Activated T-cell treated with anti-CD3 and anti-CD28 coated beads, Interleukin-2, amount 50 U/mL, for 72 hours (primary cell): ENCODE measurements at regions not wholly inside any gene's neighbourhood (a gene's known extent, or its start where the extent isn't known, plus 50 kb on each side); places are given as distances from the start of the nearest gene placed in this dataset.

Experiments
- ATAC-seq, 2 donors: fragments of 150-1000 bp; cut with Tn5 transposase; replicated peaks in 1 of 2; 2 replicates each; pipeline ENCODE4 v1.10.0; 2021; ENCODE audit warnings: moderate library complexity in 2 of 2, mild to moderate bottlenecking in 1 of 2
- DNase-seq, 2 donors: peaks; one replicate each; pipeline ENCODE4 v3.0.0; 2021 to 2022; ENCODE audit warnings: mixed read lengths in 1 of 2
- H3K27ac Mint-ChIP-seq: one replicate; pipeline ENCODE4 v1.8.0; 2022; ENCODE audit warnings: mild to moderate bottlenecking, moderate library complexity, mixed read lengths
- H3K27me3 Mint-ChIP-seq: one replicate; pipeline ENCODE4 v1.8.0; 2022; ENCODE audit warnings: low read depth, mixed read lengths
- H3K36me3 Mint-ChIP-seq, 2 donors: one replicate each; pipeline ENCODE4 v1.8.0; 2022; ENCODE audit warnings: mixed read lengths in 2 of 2, mild to moderate bottlenecking in 1 of 2; ENCODE audit not compliant: insufficient read depth in 2 of 2
- H3K4me1 Mint-ChIP-seq: one replicate; pipeline ENCODE4 v1.8.0; 2022; ENCODE audit warnings: low read depth, mixed read lengths
- H3K4me3 Mint-ChIP-seq, 2 donors: one replicate each; pipeline ENCODE4 v1.8.0; 2022; ENCODE audit warnings: mild to moderate bottlenecking in 2 of 2, mixed read lengths in 2 of 2, moderate library complexity in 2 of 2
- H3K9me3 Mint-ChIP-seq, 2 donors: one replicate each; pipeline ENCODE4 v1.8.0; 2022; ENCODE audit warnings: mixed read lengths in 2 of 2

- H3K27me3 Mint-ChIP-seq, result peaks cover 27% of the 10 kb centered on the region
- H3K9me3 Mint-ChIP-seq, result no peaks in the 10 kb centered on the region
- H3K4me1 Mint-ChIP-seq, result no peaks in the 10 kb centered on the region
- DNase-seq (no peak), ATAC-seq (no peak)
- H3K4me3 Mint-ChIP-seq, result no peak overlapping the region
- H3K36me3 Mint-ChIP-seq, result no peaks in the 10 kb centered on the region
- no peak overlapping the region for H3K27ac Mint-ChIP-seq
These were observed 104.7 kb upstream of the OTOS start for GRCh38 chr2:240245184-240245583.

GRCh38 chr2:240245706-240246105 lies 105.2 kb upstream of the OTOS start:
- Mint-ChIP-seq H3K27ac (no peak overlapping the region), H3K27me3 (peaks cover 24% of the 10 kb centered on the region)

GRCh38 chr2:240246173-240246820 lies 105.8 kb upstream of the OTOS start:
- no peak overlapping the region for H3K27ac Mint-ChIP-seq
- no peaks in the 10 kb centered on the region for H3K36me3 Mint-ChIP-seq
- DNase-seq (no peak), ATAC-seq (no peak)
- peaks cover 18% of the 10 kb centered on the region for H3K27me3 Mint-ChIP-seq
- H3K4me3 Mint-ChIP-seq, result no peak overlapping the region
- H3K9me3 Mint-ChIP-seq, result no peaks in the 10 kb centered on the region
- no peaks in the 10 kb centered on the region for H3K4me1 Mint-ChIP-seq

More at GRCh38 chr2:240245706-240246105, 105.2 kb upstream of the OTOS start:
- H3K4me1 Mint-ChIP-seq, result no peaks in the 10 kb centered on the region
- H3K4me3 Mint-ChIP-seq, result no peak overlapping the region
- ATAC-seq, result no peak
- no peak for DNase-seq
- no peaks in the 10 kb centered on the region for H3K36me3 Mint-ChIP-seq
- no peaks in the 10 kb centered on the region for H3K9me3 Mint-ChIP-seq

GRCh38 chr2:240247241-240247867 lies 106.9 kb upstream of the OTOS start:
- ATAC-seq (no peak), DNase-seq (no peak)
- H3K27ac Mint-ChIP-seq, result no peak overlapping the region
- no peaks in the 10 kb centered on the region for H3K4me1 Mint-ChIP-seq
- H3K9me3 Mint-ChIP-seq, result no peaks in the 10 kb centered on the region
- no peak overlapping the region for H3K4me3 Mint-ChIP-seq
- no peaks in the 10 kb centered on the region for H3K36me3 Mint-ChIP-seq
- H3K27me3 Mint-ChIP-seq, result peaks cover 12% of the 10 kb centered on the region

GRCh38 chr2:240247868-240248720 lies 107.6 kb upstream of the OTOS start:
- Mint-ChIP-seq H3K4me1 (no peaks in the 10 kb centered on the region), H3K27me3 (peaks cover 12% of the 10 kb centered on the region), H3K4me3 (no peak overlapping the region), H3K9me3 (no peaks in the 10 kb centered on the region), H3K36me3 (no peaks in the 10 kb centered on the region), H3K27ac (no peak overlapping the region)
- DNase-seq (no peak), ATAC-seq (no peak)

GRCh38 chr2:240248721-240249422 lies 108.4 kb upstream of the OTOS start:
- Mint-ChIP-seq H3K27ac (no peak overlapping the region), H3K9me3 (no peaks in the 10 kb centered on the region), H3K36me3 (no peaks in the 10 kb centered on the region), H3K27me3 (peaks cover 10% of the 10 kb centered on the region), H3K4me1 (no peaks in the 10 kb centered on the region), H3K4me3 (no peak overlapping the region)
- no peak for ATAC-seq
- DNase-seq, result no peak

GRCh38 chr2:240249423-240250149 lies 109.1 kb upstream of the OTOS start:
- no peak for ATAC-seq
- Mint-ChIP-seq H3K4me1 (no peaks in the 10 kb centered on the region), H3K36me3 (no peaks in the 10 kb centered on the region), H3K27me3 (peaks cover 3% of the 10 kb centered on the region), H3K9me3 (no peaks in the 10 kb centered on the region), H3K27ac (no peak overlapping the region), H3K4me3 (no peak overlapping the region)
- DNase-seq, result no peak

- Mint-ChIP-seq H3K27ac (no peak overlapping the region), H3K36me3 (no peaks in the 10 kb centered on the region), H3K27me3 (no peaks in the 10 kb centered on the region), H3K4me3 (no peak overlapping the region), H3K9me3 (no peaks in the 10 kb centered on the region), H3K4me1 (no peaks in the 10 kb centered on the region)
- no peak for ATAC-seq
- DNase-seq, result no peak
These were observed 109.9 kb upstream of the OTOS start for GRCh38 chr2:240250150-240250984.

GRCh38 chr2:240250985-240251847 lies 110.8 kb upstream of the OTOS start:
- Mint-ChIP-seq H3K4me1 (no peaks in the 10 kb centered on the region), H3K27ac (no peak overlapping the region), H3K27me3 (no peaks in the 10 kb centered on the region), H3K9me3 (no peaks in the 10 kb centered on the region), H3K36me3 (no peaks in the 10 kb centered on the region), H3K4me3 (no peak overlapping the region)
- ATAC-seq (peak; percentile 40 to 42), DNase-seq (no peak)

GRCh38 chr2:240251848-240252190 lies 111.4 kb upstream of the OTOS start:
- Mint-ChIP-seq H3K4me1 (no peaks in the 10 kb centered on the region), H3K36me3 (no peaks in the 10 kb centered on the region), H3K27me3 (no peaks in the 10 kb centered on the region), H3K27ac (no peak overlapping the region), H3K9me3 (no peaks in the 10 kb centered on the region), H3K4me3 (no peak overlapping the region)
- DNase-seq, result no peak
- no peak for ATAC-seq

- H3K27ac Mint-ChIP-seq, result no peak overlapping the region
- DNase-seq (no peak), ATAC-seq (no peak)
- no peaks in the 10 kb centered on the region for H3K9me3 Mint-ChIP-seq
- H3K36me3 Mint-ChIP-seq, result no peaks in the 10 kb centered on the region
- no peak overlapping the region for H3K4me3 Mint-ChIP-seq
- H3K27me3 Mint-ChIP-seq, result no peaks in the 10 kb centered on the region
- H3K4me1 Mint-ChIP-seq, result no peaks in the 10 kb centered on the region
These were observed 111.9 kb upstream of the OTOS start for GRCh38 chr2:240252191-240252871.
